ENCODE measurements at regions not wholly inside any gene's neighbourhood (a gene's known extent, or its start where the extent isn't known, plus 50 kb on each side); places are given as distances from the start of the nearest gene placed in this dataset.

GRCh38 chr14:60349663-60350365 lies 100.8 kb downstream of the PPM1A start:
- TF ChIP-seq CSDC2 (CRISPR knock-in tag; IDR thresholded peaks at IDR 0.05) (no peak), TOX (CRISPR knock-in tag; IDR thresholded peaks at IDR 0.05; ENCODE audit: borderline replicate concordance) (no peak), PPARA (CRISPR knock-in tag; IDR thresholded peaks at IDR 0.05; ENCODE audit: borderline replicate concordance) (no peak), GLIS3 (CRISPR knock-in tag; IDR thresholded peaks at IDR 0.05) (no peak), OSR1 (CRISPR knock-in tag; IDR thresholded peaks at IDR 0.05) (no peak), SNAI2 (CRISPR knock-in tag; IDR thresholded peaks at IDR 0.05) (no peak), ZFP3 (CRISPR knock-in tag; IDR thresholded peaks at IDR 0.05) (no peak), ZFP30 (CRISPR knock-in tag; IDR thresholded peaks at IDR 0.05) (no peak), ZNF8 (CRISPR knock-in tag; IDR thresholded peaks at IDR 0.05) (no peak), ZNF70 (CRISPR knock-in tag; IDR thresholded peaks at IDR 0.05) (no peak), RARB (CRISPR knock-in tag; IDR thresholded peaks at IDR 0.05) (no peak)
- TF ChIP-seq, protein P1, sequence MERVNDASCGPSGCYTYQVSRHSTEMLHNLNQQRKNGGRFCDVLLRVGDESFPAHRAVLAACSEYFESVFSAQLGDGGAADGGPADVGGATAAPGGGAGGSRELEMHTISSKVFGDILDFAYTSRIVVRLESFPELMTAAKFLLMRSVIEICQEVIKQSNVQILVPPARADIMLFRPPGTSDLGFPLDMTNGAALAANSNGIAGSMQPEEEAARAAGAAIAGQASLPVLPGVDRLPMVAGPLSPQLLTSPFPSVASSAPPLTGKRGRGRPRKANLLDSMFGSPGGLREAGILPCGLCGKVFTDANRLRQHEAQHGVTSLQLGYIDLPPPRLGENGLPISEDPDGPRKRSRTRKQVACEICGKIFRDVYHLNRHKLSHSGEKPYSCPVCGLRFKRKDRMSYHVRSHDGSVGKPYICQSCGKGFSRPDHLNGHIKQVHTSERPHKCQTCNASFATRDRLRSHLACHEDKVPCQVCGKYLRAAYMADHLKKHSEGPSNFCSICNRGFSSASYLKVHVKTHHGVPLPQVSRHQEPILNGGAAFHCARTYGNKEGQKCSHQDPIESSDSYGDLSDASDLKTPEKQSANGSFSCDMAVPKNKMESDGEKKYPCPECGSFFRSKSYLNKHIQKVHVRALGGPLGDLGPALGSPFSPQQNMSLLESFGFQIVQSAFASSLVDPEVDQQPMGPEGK (CRISPR knock-in tag; IDR thresholded peaks at IDR 0.05; ENCODE audit: borderline replicate concordance): no peak
- TF ChIP-seq, protein P2, sequence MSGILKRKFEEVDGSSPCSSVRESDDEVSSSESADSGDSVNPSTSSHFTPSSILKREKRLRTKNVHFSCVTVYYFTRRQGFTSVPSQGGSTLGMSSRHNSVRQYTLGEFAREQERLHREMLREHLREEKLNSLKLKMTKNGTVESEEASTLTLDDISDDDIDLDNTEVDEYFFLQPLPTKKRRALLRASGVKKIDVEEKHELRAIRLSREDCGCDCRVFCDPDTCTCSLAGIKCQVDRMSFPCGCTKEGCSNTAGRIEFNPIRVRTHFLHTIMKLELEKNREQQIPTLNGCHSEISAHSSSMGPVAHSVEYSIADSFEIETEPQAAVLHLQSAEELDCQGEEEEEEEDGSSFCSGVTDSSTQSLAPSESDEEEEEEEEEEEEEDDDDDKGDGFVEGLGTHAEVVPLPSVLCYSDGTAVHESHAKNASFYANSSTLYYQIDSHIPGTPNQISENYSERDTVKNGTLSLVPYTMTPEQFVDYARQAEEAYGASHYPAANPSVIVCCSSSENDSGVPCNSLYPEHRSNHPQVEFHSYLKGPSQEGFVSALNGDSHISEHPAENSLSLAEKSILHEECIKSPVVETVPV (CRISPR knock-in tag; IDR thresholded peaks at IDR 0.05): no peak
- TF ChIP-seq, protein P3, sequence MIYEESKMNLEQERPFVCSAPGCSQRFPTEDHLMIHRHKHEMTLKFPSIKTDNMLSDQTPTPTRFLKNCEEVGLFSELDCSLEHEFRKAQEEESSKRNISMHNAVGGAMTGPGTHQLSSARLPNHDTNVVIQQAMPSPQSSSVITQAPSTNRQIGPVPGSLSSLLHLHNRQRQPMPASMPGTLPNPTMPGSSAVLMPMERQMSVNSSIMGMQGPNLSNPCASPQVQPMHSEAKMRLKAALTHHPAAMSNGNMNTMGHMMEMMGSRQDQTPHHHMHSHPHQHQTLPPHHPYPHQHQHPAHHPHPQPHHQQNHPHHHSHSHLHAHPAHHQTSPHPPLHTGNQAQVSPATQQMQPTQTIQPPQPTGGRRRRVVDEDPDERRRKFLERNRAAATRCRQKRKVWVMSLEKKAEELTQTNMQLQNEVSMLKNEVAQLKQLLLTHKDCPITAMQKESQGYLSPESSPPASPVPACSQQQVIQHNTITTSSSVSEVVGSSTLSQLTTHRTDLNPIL (CRISPR knock-in tag; IDR thresholded peaks at IDR 0.05; ENCODE audit: low read depth): no peak
- peak; percentile 94 for ATAC-seq

GRCh38 chr14:60350366-60350720 lies 101.3 kb downstream of the PPM1A start:
- ATAC-seq: peak; percentile 66
- no peak for TF ChIP-seq ZNF8 (CRISPR knock-in tag; IDR thresholded peaks at IDR 0.05)
- TF ChIP-seq TOX (CRISPR knock-in tag; IDR thresholded peaks at IDR 0.05; ENCODE audit: borderline replicate concordance): no peak
- TF ChIP-seq, protein P2 (CRISPR knock-in tag; IDR thresholded peaks at IDR 0.05): no peak
- no peak for TF ChIP-seq ZNF565 (CRISPR knock-in tag; conservative IDR thresholded peaks at IDR 0.05; ENCODE audit: low read depth)
- no peak for TF ChIP-seq TCF4 (CRISPR knock-in tag; IDR thresholded peaks at IDR 0.05; ENCODE audit: borderline replicate concordance)
- TF ChIP-seq BACH2 (CRISPR knock-in tag; IDR thresholded peaks at IDR 0.05; ENCODE audit: borderline replicate concordance): no peak
- TF ChIP-seq ESRRG (CRISPR knock-in tag; IDR thresholded peaks at IDR 0.05): no peak
- TF ChIP-seq PPARA (CRISPR knock-in tag; IDR thresholded peaks at IDR 0.05; ENCODE audit: borderline replicate concordance): no peak
- TF ChIP-seq RARB (CRISPR knock-in tag; IDR thresholded peaks at IDR 0.05): no peak
- no peak for TF ChIP-seq ZC3H10 (CRISPR knock-in tag; IDR thresholded peaks at IDR 0.05)
- TF ChIP-seq, protein P3 (CRISPR knock-in tag; IDR thresholded peaks at IDR 0.05; ENCODE audit: low read depth): no peak
- TF ChIP-seq POU6F1 (CRISPR knock-in tag; IDR thresholded peaks at IDR 0.05; ENCODE audit: borderline replicate concordance, low read depth): no peak
- no peak for TF ChIP-seq ARNTL (CRISPR knock-in tag; IDR thresholded peaks at IDR 0.05; ENCODE audit: borderline replicate concordance, low read depth)
